ENCODE measurements at regions not wholly inside any gene's neighbourhood (a gene's known extent, or its start where the extent isn't known, plus 50 kb on each side); places are given as distances from the start of the nearest gene placed in this dataset.
"Not testable (repeated sequence)": the region's sequence is repeated elsewhere in the genome, so short reads cannot be mapped to it uniquely, and the experiment has no call there.

- no peak for DNase-seq
Measured at GRCh38 chr15:59894835-59895234, 109.3 kb upstream of the FOXB1 start.

GRCh38 chr15:59892985-59893384 is 111.1 kb upstream of the FOXB1 start:
- DNase-seq = no peak

- DNase-seq = not testable (repeated sequence)
Measured at GRCh38 chr15:59887870-59888269, 116.2 kb upstream of the FOXB1 start.

GRCh38 chr15:59887211-59887610 is 116.9 kb upstream of the FOXB1 start:
- DNase-seq = no peak

- DNase-seq = peak; percentile 30
Measured at GRCh38 chr15:59886441-59886840, 117.7 kb upstream of the FOXB1 start.

- DNase-seq = peak; percentile 89
Measured at GRCh38 chr15:59885832-59886231, 118.3 kb upstream of the FOXB1 start.

- no peak for DNase-seq
Measured at GRCh38 chr15:59879506-59880265, 124.4 kb upstream of the FOXB1 start.

DNA sequence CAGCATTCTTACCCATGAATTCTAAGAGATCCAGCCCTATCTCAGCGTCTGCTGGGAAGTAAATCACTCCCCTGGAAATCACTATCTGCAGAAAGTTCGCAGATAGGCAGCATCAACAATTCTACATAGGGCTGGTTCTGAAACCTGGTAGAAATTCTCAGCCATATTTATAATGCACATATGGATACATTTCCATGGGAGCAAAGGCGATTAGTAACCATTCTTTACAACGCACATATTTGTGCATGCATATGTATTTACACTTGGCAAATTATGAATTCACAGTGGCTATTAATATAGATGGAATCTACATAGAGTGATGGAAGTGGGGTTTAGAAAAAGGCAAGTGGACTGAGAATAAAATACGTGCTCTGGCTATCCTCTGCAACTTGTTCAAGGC is 128.0 kb upstream of the FOXB1 start:
- no peak for DNase-seq

GRCh38 chr15:59873644-59874272 is 130.4 kb upstream of the FOXB1 start:
- DNase-seq = peak; percentile 27

- DNase-seq = no peak
Measured at GRCh38 chr15:59867086-59867855, 136.8 kb upstream of the FOXB1 start.

GRCh38 chr15:59866642-59867041 is 137.5 kb upstream of the FOXB1 start:
- DNase-seq = no peak

GRCh38 chr15:59862191-59863155 is 141.6 kb upstream of the FOXB1 start:
- DNase-seq = no peak

DNA sequence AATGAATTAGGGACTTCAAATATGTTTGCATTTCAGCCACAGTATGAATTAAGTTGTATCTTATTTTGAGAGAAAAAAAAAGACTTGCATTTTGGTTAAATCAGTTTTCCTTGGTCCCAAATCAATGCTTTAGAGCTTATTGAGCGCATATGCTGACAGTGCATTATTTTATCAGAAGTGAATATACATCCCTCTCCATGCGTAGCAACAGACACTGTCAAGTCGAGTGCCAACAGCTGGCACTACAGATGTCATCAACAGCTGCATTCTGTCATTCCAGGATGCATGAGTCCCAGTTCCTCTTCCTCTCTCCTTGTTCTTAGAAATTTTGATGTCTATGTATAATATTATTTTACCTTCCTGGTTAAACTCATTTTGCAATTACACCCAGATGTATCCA is 156.1 kb upstream of the FOXB1 start:
- no peak for DNase-seq

GRCh38 chr15:59845942-59846499 is 156.9 kb upstream of the BNIP2 start:
- DNase-seq = no peak

DNA sequence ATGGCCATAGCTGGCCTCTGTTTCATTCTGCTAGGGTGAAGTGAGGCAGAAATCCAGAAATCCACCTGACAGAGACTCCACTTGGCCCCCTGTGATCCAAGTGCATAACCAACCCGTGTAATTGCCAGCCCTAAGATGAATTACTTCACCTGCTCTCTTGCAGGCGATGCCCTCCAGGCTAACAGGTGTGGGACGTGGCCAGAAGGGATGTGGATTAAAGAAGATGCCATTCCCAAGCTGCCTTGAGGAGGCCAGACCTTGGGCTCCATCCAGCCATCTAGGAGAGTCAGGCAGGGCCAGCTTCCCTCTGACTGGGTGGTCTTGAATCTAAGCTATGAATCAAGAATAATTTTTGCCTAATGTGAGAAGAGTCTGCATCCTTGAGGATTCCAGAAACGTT is 154.5 kb upstream of the BNIP2 start:
- no peak for DNase-seq

DNA sequence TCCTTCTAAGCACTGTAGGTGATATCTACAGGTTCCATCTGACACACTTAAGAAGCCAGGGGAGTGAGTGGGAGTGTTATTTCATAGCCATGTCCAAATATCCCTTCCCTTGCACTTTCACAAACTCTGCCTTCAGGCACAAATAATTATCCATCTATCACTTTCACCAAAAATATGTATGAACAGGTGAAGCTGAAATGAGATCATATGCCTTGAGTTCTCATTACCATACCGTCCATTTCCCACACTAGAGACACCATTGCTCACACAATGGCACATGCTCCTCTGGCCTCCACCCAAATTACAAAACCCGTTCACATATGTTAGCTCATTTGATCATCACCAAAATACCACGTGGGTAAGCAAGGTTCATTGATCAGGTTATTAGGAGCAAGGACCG is 151.9 kb upstream of the BNIP2 start:
- DNase-seq = no peak

GRCh38 chr15:59839906-59840305 is 150.8 kb upstream of the BNIP2 start:
- no peak for DNase-seq

GRCh38 chr15:59838900-59839299 is 149.8 kb upstream of the BNIP2 start:
- DNase-seq = no peak

DNA sequence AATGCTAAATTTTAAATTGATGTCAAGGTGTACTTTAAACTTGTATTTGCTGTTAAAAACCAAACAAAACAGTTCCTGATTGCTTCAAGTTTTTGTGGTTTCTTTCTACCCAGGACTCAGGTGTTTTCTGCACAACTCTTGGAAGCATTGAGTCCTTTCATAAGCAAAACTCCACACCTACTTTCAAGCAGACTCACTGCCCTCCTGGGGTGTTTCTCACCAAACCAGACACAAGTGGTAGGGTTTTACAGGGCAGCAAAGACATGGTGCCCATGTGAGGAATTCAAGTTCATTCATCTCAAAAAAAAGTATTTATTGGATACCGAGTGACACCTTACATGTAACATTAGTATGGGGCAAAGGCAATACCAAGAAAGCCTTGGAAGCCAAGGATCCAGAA is 146.7 kb upstream of the BNIP2 start:
- no peak for DNase-seq

GRCh38 chr15:59834528-59834927 is 145.4 kb upstream of the BNIP2 start:
- no peak for DNase-seq

- no peak for DNase-seq
Measured at GRCh38 chr15:59833366-59833765, 144.2 kb upstream of the BNIP2 start.

DNA sequence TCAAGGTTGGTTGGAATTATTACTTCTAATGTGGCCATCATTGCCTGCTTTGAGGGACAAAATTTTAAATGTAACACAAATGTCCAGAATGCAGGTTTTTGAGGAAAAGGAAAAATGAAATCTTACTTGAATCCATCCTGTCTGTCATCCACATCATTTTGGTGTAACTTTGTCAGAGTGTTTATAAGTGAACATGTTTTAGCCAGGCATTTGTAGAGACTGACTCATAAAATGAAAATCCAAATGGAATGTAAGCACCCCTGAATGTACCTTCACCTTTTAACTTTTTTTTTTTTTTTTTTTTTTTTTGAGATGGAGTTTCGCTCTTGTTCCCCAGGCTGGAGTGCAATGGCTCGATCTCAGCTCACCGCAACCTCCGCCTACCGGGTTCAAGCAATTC is 141.8 kb upstream of the BNIP2 start:
- no peak for DNase-seq

Measured in COR-L47 (cell line).